HG02798 (cell line): ENCODE measurements at regions not wholly inside any gene's neighbourhood (a gene's known extent, or its start where the extent isn't known, plus 50 kb on each side); places are given as distances from the start of the nearest gene placed in this dataset.
"Not testable (repeated sequence)": the region's sequence is repeated elsewhere in the genome, so short reads cannot be mapped to it uniquely, and the experiment has no call there.

Source experiments
- ATAC-seq: cut with Tn5 transposase; IDR thresholded peaks from one replicate; pipeline ENCODE4 v1.9.1; 2021; ENCODE audit warnings: mild to moderate bottlenecking; ENCODE audit not compliant: unreplicated experiment, poor library complexity

DNA sequence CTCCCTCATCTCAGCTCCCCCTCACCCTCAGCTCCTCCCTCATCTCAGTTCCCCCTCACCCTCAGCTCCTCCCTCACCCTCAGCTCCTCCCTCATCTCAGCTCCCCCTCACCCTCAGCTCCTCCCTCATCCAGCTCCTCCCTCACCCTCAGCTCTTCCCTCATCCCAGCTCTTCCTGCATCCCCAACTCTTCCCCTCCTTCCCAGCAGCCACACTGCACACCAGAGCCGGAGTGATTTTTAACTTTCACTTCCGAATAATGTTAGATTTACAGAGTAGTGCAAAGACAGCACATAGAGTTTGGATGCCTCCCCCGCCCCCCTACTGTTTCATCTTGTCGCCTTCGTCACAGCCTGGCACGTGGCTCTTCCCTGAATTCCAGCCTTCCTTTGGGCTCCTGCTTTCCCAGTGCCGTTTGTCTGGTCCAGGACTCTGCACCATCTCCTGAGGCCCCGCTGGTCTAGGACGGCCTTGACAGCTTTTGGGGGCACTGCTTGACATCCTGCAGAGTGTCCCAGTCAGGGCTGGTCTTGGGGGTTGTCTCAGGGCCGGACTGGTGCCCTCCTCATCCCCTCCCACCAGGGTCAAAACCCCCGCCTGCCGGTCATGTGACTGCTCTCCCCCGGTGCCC is 110.2 kb downstream of the FAM53A start:
- no peak for ATAC-seq

DNA sequence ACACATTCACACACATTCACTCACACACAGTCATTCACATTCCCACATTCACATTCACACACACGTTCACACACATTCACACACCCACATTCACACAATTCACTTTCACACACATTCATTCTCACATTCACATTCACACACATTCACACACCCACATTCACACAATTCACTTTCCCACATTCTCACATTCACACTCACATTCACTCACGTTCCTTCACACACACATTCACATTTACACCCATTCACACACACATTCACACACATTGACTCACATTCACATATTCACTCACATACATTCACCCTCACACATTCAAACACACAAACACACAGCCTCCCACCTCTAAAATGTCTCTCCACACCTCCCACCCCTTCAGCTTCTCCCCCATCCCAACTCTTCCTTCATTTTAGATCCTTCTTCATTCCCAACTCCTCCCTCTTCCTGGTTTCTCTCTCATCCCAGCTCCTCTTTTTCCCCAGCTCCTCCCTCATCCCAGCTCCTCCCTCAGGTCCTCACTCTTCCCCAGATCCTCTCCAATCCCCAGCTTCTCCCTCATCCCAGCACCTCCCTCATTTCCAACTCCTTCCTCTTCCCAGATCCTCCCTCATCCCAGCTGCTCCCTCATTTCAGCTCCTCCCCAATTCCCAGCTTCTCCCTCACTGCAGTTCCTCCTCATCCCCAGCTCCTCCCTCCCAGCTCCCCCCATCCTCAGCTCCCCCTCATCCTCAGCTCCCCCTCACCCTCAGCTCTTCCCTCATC is 111.0 kb downstream of the FAM53A start:
- no peak for ATAC-seq

DNA sequence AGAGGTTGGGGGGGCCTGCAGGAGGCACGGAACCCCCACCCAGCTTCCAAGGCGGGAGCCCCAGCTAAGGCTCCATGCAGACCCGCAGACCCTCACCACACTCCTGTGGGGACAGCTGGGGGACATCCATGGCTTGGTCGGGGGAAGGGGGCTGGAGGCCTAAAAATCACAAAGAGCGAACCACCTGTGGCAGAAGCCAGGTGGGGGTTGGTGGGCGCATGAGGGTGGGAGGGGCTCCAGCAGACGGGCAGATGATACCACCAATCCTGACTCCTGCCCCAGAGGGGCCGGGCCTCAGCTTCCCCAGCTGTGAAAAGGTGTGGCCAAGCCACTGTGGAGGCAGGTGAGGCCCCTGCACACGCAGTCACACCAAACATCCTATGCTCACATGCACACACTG is 111.6 kb downstream of the FAM53A start:
- no peak for ATAC-seq

DNA sequence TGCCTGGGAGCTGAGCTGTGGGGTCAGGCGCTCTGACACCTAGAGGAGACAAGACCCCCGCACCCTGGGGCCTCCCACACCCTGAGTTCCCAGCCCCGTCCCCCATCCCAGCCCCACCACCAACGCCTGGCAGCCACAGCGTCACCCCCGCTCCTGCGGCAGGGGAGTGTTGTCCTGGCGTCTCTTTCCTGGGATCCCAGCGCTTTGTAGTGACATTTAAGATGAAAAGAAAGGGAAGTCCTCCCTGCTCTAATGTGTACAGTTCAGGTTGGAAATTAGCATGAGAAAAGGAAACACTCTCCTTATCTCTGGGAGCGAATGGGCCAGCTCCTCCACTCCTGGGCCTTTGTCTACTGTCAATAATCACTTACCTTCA is 112.1 kb downstream of the FAM53A start:
- no peak for ATAC-seq

DNA sequence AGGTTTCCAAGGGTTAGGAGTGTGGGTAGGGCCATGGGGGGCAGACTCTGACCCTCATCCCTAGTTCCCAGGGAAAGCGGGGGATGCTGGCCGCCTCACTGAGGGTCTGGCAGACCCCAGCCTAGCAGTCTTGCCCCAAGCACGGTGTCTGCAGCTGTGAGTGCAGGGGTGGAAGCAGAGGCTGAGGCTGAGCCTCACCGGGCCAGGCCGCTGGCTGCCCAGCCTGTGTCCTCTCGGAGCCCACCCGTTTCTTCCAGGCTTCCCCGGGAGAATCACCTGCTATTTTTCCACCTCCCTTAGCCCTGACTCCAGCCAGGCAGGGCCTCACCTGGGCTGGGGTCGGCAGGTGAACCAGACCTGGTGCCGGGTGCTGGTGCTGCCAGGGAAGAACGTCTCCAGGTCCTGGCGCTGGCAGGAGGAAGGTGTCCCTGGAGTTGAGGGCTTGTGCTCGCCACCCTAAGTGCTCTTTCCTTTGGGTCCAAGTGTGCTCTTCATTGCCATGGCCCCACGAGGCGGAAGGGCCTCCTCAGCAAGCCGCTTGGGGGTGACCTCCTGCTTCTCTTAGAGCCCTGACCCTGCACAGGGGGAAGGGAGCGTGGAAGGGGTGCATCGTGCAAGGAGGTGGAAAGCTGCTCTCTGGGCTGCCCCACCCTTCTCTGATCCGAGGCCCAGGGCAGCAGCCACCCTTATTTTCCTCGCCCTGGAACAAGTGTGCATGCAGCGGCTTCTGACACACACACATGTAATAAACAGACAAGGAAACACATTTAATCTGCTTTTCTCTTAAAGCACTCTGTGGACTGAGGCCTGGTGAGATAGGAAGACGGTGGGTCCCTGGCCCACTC is 112.7 kb downstream of the FAM53A start:
- no peak for ATAC-seq

DNA sequence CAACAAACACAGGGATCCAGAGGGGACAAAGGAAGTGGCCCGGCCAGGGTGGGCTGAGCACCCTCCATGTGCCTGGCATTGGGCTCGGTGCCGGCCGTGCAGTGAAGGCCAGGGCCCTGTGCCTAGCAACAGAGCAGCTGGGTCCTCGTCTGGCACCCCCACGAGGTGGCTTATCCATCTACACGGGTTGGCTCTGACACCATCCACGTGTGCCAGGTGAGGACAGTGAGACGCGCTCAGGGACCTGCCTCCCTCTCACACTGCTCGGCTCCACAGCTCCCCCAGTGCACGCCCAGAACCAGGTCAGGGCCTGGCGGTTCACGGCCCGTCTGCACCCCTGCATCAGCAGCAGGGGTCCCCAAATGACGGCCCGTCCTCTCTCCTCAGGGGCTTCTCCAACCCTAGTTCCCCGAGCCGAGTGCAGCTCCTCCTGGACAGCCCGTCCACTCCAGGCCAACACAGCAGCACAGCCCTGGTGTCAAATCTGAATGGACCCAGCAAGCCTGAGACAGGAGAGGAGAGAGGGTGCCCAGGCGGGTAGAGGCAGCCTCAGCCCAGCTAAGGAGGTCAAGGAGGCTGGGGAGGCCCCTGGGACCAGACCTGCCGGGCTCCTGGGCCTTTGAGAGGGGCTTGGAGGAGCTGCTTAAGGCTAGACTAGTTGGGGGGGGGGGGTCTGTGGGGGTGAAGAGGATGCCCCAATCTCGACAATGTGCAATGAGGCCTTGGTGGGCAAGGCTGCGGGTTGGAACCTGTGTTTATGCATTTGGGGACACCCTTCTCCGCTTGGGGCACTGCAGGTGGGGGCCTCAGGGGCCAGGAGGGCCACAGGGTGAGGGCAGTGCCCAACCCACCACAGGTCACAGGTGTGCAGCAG is 113.6 kb downstream of the FAM53A start:
- ATAC-seq = no peak

DNA sequence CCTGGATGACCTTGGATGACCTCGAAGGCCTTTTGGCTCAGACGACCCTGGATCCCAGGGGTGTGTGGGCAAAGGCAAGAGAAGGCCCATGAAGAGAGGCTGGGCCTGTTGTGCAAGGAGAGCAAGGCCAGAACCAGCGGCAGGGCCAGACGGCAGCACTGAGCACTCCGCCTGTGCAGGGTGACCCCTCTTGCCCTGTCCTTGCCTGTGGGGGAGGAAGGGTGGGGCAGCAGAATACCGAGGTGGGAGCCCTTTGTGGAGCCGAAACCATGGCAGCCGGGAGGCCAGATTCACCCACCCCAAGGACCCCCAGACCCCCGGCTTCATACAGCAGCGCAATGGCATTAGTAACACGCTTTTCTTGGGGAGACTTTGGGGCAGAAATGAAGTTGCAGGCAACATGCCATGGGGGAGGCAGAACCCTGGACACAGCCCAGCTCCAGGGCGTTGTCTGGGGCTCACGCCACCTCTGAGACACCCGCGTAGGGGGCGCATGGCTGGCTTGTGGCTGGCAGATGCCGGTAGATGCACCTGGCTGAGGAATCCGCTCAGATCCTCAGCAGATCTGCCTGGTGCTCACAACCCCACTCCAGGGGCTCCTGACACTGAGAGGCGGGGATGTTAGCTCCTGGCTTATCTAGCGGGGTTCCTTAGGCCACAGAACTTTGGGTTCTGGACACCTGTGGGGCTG is 114.5 kb downstream of the FAM53A start:
- no peak for ATAC-seq

DNA sequence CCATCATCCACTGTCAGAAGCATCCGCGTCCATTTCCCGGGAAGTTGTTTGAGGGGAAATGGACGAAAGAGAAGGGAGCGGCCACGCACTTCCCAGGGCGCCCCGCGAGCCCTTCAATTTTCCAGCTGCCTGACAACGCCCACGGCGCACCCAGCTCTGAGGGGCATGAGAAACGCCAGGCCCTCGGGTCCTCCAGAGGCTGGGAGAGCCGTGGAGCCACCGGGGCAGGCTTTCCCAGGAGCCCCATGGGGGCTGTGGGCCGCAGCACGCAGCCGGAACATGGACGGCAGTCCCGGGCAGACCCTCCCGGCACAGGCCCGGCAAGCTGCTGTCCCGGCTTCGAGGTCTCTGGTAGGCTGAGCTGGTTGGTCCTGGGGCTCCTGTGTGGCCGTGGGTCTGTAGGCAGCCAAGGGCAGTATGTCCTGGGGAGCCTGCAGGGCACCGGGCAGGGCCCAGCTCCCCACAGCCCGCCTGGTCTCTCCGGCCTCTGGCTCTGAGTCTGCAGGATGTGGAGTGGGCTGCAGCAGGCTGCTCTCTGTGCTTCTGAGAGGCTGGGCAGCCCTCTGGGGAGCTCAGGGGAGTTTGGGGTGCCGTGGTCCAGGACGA is 115.2 kb downstream of the FAM53A start:
- ATAC-seq = no peak

DNA sequence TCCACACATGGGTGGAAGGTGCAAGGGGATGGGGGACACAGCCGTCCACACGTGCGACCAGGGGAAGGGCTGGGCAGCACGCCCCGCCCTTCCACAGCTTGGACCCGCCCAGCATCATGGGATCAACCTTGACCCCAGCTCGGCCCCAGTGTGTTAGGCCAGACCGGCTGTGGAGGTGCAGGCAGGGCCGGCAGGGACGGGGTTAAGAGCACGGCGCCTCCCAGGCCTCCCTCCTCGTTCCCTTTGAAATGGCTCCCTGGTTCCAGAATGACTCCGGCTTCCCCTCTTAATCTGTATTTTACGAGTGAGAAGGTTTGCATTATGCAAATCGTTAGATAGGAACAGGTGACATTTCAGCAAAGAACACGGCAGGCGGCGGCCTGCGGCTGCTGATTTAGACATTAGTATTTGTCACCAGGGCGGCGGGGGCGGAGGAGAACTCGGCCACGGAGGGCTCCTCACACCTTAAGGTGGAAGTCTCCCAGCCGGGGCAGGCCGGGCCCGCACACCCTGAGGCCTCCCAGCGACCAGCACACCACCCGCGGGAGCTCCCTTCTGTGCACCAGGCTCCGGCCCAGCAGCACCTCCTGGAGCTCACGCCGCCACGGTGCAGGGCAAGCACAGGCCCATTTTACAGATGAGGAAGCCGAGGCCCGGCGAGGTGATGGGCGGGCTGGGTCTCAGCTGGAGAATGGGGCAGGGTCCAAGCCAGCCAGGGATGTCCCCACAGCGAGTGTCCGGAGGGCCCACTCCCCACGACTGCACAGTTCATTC is 116.1 kb downstream of the FAM53A start:
- no peak for ATAC-seq

DNA sequence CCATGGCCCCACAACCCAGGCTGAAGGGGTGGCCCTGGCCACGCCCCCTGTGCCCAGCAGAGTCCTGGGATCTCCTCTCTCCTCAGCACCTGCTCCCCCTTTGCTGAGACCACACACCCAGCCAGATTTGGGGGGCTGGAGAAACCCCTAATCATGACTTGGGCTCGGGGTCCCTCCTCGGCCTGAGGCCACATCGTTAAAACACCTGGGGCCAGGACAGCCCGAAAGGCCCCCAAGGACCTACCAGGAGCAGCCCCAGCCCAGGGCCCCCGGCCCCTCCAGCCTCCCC is 116.7 kb downstream of the FAM53A start:
- ATAC-seq = no peak

DNA sequence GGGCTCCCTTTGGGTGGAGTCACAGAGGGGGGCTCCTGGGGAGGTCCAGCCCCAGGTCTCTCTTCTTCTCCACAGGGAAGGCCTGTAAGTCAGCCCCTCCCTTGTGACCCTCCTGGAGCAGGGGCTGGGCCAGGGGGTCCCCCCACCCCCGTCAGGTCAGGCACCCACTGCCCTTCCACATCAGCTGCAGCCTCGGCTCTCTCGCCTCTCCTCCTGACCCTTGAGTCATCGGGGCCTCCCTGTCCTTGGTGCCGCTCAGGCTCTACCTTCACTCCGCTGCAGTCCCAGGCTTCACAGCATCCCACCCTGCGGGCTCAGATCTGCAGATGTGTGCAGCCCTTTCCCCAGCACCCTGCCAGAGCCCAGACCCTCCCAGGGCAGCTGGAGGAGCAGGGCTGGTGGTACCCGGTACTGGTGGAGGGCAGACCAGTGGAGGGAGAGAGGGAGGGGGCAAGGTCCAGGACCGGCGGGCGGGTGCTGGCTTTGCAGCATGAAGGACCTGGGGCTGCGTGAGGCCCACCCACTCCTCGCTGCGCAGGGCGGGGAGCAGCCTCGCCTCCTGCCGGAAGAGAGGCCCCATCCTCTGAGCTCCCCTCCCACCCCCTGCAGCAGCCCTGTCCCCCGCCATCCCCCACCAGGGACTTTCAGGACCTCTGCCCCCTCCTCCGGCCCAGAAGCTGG is 117.1 kb downstream of the FAM53A start:
- no peak for ATAC-seq

DNA sequence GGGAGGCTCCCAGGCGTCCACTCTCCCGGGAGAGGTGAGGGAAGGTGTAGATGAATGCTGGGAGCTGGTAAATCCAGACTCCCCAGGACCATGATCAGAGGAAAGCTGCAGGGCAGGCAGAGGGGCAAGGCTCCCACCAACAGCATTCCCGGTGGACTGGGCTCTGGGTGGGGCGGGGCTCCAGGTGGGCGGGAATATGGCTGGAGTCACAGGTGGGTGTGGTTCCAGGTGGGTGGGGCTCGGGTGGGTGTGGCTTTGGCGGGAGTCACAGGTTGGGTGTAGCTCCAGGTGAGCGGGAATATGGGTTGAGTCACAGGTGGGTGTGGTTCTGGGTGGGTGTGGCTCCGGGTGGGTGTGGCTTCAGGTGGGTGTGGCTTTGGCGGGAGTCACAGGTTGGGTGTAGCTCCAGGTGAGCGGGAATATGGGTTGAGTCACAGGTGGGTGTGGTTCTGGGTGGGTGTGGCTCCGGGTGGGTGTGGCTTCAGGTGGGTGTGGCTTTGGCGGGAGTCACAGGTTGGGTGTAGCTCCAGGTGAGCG is 117.7 kb downstream of the FAM53A start:
- not testable (repeated sequence) for ATAC-seq

DNA sequence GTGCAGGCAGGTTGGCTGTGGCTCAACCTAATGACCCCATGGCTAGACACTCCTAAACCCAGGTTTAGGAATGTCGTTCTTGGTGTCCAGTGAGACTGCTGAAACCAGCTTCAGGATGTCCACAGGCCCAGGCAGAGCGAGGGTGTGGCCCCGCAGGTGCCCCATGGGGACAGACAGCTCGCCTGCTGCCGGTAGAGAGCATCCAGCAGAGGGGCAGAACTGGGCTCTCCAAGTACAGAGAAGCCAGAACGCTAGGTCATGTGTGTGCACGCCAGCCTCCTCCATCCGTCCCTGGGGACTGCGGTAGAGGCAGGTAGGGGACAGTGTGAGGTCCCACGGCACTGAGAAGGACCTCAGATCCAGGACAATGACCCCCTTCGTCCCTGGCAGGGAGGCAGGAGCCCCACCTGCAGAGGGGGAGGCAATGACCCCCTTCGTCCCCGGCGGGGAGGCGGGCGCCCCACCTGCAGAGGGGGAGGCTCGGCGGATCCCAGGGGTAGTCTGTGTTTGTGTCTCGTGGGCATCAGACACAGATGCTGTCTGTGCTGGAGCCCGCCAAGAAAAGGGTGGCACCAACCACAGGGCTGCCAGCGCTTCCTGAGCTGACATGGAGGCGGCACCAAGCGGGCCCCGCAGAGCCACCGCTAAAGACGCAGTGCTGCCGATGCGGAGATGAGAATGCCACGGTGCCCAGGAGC is 118.4 kb downstream of the FAM53A start:
- no peak for ATAC-seq

DNA sequence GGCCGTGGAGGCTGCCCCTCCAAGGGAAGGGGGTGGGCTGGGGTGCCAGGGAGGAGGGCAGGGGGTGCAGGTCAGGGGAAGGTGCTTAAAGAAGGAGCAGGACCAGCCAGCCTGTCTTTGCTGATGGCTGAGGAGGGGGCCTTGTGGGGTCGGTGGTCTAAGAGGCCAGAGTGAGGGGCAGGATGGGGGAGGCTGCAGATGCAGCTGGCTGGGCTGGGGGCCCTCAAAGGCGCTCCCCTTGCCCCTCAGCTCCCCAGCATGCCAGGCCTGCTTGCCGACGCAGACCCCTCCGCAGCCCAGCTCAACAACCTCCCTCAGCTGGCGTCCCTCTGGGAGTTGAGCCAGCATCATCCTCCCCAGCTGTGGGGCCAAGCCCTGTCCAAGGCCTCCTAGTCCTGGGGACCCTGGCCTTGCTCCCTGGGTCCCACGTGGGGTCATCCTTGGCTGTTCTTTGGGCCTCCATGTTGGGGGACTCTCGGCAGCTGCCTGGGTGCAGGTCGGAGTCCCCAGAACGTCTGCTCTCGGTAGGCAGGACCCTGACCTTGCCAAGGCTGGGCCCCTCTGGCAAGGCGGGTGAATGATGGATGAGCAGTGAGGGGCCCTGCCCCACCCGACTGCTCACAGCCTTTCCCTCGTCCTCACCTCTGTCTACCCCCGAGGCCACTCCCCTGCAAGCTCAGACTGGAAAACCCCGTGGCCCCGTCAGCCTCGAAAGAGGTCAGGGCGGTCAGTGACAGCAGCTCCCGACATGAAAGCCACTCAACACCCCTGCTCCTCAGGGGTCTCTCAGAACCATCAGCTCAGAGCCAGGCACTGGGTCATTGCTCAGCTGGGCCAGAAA is 119.4 kb downstream of the FAM53A start:
- ATAC-seq = no peak

DNA sequence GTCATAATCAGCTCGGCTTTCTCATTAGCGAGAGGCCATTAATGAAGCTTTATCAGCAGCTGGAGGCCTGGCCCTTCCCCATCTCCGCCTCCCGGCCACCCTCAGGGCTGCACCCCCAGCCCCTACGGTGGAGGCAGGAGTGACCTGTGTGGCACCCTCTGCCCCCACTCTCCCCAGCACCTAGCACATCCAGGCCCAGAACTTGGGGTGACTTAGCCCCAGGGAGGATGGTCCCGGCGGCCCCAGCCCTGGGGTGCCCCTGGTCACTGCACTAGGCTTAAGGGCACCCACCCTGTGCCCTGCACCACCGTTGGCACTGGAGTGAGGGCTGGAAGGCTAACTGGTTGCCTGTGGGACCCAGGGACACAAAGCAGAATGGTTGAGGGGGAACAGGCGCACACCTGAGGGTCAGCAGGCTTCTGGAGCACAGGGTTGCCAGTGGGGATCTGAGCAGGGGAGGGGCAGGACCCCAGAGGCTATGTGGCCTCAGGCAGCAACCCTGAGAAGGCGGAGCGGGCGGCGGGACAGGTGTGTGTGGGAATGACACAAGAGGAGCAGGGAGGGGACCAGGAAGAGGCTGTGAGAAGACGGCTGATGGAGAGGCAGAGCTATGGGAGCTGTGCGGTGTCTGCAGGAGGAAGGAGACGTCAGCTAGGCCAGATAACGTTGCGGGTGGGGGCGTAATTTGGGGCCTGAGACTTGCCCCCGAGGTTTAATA is 120.2 kb downstream of the FAM53A start:
- ATAC-seq = no peak

DNA sequence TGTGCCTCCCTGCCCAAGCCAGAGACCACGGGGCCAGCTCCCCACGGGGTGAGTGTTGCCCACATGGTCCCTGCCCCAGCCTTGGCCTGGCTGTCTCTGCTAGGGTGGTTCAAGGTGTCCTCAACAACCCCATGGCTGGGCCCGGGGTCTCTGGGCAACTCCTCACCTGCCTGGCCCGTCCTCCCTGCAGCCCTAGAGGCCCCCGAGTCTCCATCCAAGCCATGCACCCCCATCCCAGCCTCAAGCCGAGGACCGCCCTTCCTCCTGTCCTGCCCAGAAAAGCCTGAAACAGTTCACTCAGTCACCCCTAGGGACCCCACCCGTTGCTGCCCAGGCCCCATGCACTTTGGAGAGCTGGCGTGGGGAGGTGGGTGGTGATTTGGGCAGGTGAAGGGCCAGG is 120.9 kb downstream of the FAM53A start:
- no peak for ATAC-seq
